HG03432 (cell line): ENCODE measurements at regions not wholly inside any gene's neighbourhood (a gene's known extent, or its start where the extent isn't known, plus 50 kb on each side); places are given as distances from the start of the nearest gene placed in this dataset.
A peak's percentile ranks its signal among the peaks of the same experiment; 100 is the strongest.
"Not testable (repeated sequence)": the region's sequence is repeated elsewhere in the genome, so short reads cannot be mapped to it uniquely, and the experiment has no call there.

Experiments
- ATAC-seq: cut with Tn5 transposase; IDR thresholded peaks from one replicate; pipeline ENCODE4 v1.9.1; 2021; ENCODE audit warnings: mild to moderate bottlenecking, moderate library complexity; ENCODE audit not compliant: unreplicated experiment

GRCh38 chr4:129971419-129971818, 875.5 kb downstream of the C4orf33 start:
- ATAC-seq, result no peak

- ATAC-seq, result no peak
Measured at GRCh38 chr4:129972257-129972656, 876.3 kb downstream of the C4orf33 start.

GRCh38 chr4:129974730-129975129, 878.8 kb downstream of the C4orf33 start:
- no peak for ATAC-seq

GRCh38 chr4:129978315-129978714, 882.4 kb downstream of the C4orf33 start:
- no peak for ATAC-seq

DNA sequence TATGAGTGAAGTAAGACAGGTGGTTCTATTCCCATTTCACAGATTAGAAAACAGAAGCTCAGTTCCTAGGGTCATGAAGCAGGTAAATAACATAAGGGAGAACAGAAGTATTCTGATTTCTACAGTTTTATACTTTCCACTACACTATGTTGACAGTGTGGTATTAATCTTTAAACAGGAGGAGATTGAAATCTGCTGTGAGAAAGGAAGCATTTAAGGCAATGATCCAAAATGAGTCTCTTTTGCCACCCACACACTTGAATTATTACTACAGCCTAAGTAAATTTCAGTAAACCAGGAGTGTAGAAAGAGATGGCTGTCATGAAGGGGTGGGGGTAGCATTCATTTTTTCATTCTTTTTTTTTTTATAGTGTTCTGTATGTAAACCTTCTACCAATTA, 893.0 kb downstream of the C4orf33 start:
- no peak for ATAC-seq

GRCh38 chr4:129994715-129995114, 898.8 kb downstream of the C4orf33 start:
- peak; percentile 94 for ATAC-seq

- ATAC-seq, result no peak
Measured at GRCh38 chr4:129998436-129999150, 902.6 kb downstream of the C4orf33 start.

DNA sequence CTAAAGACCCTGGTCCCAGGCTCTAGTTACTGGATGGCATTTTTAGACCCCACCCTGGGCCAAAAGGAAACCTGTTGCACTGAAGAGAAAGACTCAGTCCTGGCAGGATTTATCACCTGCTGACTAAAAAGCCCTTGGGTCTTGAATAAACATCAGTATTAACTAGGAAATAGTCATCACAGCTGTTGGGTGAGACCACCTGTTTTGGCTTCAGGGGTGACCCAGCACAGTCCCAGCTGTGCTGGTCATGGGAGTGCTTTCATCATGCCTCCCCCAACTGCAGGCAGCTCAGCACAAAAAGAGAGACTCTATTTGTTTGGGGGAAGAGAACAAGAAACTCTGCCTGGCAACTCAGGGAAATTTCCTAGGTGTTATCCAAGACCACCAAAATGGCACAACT, 903.2 kb downstream of the C4orf33 start:
- ATAC-seq, result no peak

DNA sequence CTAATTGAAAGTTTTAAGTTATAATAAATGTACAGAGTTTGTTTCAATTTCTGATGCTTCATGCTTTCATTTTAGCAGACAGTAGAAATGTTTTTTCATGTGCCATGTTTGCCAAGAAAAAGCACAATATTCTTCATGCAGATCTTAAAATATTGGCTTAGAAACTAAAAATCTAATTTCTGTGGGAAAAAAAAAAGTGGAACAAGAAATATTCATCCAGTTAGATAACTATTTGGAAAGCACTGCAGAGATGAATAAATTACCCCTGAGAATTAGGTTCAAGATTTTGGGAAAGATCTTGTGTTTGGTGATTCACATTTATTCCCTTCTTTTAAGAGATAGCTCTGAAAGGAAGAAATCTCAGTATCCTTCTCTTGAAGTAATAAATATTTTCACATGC, 912.5 kb downstream of the C4orf33 start:
- no peak for ATAC-seq

DNA sequence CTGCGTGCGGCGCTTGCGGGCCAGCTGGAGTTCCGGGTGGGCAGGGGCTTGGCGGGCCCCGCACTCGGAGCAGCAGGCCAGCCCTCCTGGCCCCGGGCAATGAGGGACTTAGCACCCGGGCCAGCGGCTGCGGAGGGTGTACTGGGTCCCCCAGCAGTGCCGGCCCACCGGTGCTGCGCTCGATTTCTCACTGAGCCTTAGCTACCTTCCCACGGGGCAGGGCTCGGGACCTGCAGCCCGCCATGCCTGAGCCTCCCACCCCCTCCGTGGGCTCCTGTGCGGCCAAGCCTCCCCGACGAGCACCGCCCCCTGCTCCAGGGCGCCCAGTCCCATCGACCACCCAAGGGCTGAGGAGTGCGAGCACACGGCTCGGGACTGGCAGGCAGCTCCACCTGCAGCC, 916.9 kb downstream of the C4orf33 start:
- not testable (repeated sequence) for ATAC-seq

DNA sequence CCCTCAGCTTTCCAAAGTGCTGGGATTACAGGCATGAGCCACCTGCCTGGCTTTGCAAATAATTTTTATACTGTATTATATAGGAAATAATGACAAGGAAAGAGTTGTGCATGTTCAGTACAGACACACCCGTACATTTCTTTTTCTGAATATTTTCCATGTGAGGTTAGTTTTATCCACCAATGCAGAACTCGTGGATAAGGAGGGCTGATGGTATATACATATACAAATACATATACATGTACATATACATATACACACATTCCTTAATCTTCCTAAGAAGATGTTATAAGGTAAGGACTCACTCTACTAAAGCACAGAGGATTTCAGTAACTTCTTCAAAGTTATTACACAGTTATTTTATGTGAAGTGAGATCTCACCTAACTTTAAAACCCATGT, 925.8 kb downstream of the C4orf33 start:
- no peak for ATAC-seq

- ATAC-seq, result no peak
Measured at GRCh38 chr4:130023088-130023487, 927.1 kb downstream of the C4orf33 start.

- no peak for ATAC-seq
Measured at GRCh38 chr4:130025701-130026100, 929.7 kb downstream of the C4orf33 start.

- ATAC-seq, result no peak
Measured at GRCh38 chr4:130026185-130026584, 930.2 kb downstream of the C4orf33 start.

DNA sequence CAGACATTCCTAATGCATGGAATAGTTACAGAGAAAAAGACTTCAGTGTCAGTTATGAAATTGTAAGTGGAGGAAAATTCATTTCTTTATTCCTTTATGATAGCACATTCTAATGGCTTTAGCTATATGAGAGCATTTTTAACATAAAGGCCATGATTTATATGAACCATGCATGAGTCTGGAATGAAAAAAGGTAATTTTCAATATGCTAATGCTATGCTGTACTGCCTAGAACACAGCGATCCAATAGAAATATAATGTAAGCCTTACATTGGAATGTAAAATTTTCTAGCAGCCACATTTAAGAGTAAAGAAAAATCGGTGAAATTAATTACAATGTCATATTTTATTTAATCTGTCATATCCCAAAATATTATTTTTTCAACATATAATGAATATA, 932.0 kb downstream of the C4orf33 start:
- ATAC-seq, result no peak

DNA sequence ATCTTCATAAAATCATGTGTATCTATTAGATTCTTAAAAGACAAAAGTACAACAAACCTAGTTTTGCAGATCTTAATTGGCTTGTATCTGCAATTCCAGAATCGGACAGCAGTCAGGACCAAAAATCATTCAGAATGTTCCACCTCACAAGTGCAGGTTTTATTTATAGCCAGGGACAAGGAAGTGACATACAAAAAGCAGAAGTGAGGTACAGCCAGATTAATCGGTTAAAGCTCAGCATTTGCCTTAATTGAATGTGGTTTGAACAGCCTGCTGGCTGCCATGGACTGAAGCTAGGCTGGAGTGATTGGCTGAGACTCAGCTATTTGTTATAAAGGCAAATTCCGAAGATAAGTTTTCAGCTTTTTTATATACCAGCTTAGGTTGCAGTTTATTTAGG, 932.6 kb downstream of the C4orf33 start:
- peak; percentile 91 for ATAC-seq

DNA sequence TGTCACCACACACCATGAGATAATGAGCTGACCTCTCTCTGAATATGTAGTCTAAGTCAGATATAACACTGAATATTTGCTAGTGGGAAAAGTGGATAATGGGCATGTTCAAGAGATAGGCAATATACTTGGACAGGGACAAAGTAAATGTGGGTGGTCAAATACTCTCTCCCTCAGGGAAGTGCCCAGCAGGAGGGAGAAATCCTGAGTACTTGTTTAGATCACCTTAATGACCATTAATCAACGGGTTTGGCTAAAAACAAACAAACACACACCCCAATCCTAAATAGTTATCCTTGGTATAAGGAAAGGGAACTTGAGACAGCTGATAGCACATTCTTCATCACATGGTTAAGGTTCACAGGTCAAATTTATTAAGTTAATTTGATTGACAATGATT, 933.5 kb downstream of the C4orf33 start:
- ATAC-seq, result no peak

DNA sequence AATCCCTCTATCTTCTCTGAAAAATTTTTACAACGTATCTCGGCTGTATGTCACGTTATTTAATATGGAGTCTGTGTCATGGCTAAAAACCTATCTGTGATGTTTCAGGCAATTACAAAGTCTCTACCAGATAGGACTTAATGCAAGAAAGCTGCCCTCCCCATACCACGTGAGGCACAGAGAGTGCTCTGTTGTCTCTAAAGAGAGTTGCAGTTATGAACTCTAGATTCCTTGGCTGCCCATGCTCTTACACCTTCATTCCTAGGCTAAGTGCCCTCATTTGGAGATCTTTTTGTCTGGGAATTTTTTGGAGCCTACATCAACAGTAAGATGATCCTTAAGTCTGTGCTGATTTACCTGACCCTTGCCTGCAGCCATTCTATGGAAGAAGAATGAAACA, 935.9 kb downstream of the C4orf33 start:
- ATAC-seq, result no peak

GRCh38 chr4:130033657-130034056, 937.7 kb downstream of the C4orf33 start:
- not testable (repeated sequence) for ATAC-seq

DNA sequence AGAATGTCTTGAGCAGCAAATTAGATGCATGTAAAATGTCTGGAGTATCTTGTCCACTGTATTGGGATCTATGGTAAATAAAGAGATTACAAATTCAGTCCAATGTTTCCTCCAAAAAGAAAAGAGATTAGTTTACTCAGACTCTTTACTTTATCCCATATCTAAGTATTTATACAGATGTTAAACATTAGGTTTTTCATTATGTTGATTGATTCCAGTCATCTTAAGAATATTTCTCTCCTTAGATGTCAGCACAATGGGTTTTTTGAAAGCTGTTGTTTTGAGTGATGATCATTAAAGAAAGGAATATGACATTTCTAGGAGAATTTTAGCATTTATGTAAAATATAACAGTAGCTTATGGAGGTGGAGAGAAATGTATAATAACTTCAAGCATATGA, 938.9 kb downstream of the C4orf33 start:
- ATAC-seq, result no peak

DNA sequence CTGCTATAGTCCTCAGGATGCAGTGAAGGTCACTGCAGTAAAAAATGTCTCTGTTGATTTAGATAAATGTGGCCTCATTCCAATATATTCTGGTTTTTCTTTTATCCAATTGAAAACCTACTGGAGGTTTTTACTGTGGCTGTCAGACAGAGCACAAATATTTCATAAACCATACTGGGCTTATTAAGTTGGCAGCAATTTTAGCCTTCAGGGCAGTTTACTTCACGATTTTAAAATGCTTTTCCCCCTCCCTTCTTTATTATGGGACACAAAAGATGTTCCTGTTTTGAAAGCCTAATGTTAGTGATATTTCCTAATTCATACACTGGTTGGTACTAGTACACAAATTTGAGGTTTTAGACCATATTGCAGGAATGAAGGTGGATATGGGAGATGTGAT, 939.4 kb downstream of the C4orf33 start:
- ATAC-seq, result no peak

DNA sequence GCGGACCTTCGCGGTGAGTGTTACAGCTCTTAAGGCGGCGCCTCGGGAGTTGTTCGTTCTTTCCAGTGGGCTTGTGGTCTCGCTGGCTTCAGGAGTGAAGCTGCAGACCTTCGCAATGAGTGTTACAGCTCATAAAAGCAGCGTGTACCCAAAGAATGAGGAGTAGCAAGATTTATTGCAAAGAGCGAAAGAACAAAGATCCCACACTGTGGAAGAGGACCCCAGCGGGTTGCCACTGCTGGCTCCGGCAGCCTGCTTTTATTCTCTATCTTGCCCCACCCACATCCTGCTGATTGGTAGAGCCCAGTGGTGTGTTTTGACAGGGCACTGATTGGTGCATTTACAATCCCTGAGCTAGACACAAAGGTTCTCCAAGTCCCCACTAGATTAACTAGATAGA, 941.9 kb downstream of the C4orf33 start:
- not testable (repeated sequence) for ATAC-seq

- not testable (repeated sequence) for ATAC-seq
Measured at GRCh38 chr4:130038540-130038939, 942.6 kb downstream of the C4orf33 start.
